CD14-positive monocyte (primary cell): ENCODE measurements at regions not wholly inside any gene's neighbourhood (a gene's known extent, or its start where the extent isn't known, plus 50 kb on each side); places are given as distances from the start of the nearest gene placed in this dataset.

Source experiments
- DNase-seq, 3 donors: peaks; one replicate each; pipeline ENCODE4 v3.0.0-alpha.2; 2011 to 2022
- H2AFZ ChIP-seq: 2 replicates; pipeline ENCODE4 v1.6.0; 2012; ENCODE audit warnings: mild to moderate bottlenecking, low read depth, low read length, inconsistent platforms; ENCODE audit not compliant: insufficient read depth, poor library complexity, severe bottlenecking
- H3K27ac ChIP-seq, 2 donors: 1 replicate in 1 of 2; 2 replicates in 1 of 2; pipeline ENCODE4 v1.5.1; 2012 to 2013; ENCODE audit warnings: low read length in 2 of 2, control low read depth in 1 of 2, inconsistent platforms in 1 of 2, low read depth in 1 of 2, mild to moderate bottlenecking in 1 of 2
- H3K27me3 ChIP-seq, 2 donors: one replicate each; pipeline versions ENCODE4 v1.6.0 to v1.6.1; 2011 to 2013; ENCODE audit warnings: low read length in 2 of 2; ENCODE audit not compliant: control insufficient read depth in 2 of 2, insufficient read depth in 2 of 2
- H3K36me3 ChIP-seq, 2 donors: replicated peaks in 1 of 2; 1 replicate in 1 of 2; 2 replicates in 1 of 2; pipeline versions ENCODE4 v1.5.1 to v1.6.1; 2012 to 2013; ENCODE audit warnings: low read length in 2 of 2, control low read depth in 1 of 2, inconsistent platforms in 1 of 2, mild to moderate bottlenecking in 1 of 2; ENCODE audit not compliant: insufficient read depth in 2 of 2, control insufficient read depth in 1 of 2
- H3K4me1 ChIP-seq, 2 donors: 1 replicate in 1 of 2; 2 replicates in 1 of 2; pipeline versions ENCODE4 v1.5.1 to v1.6.1; 2012 to 2013; ENCODE audit warnings: low read length in 2 of 2, control low read depth in 1 of 2, inconsistent platforms in 1 of 2, mild to moderate bottlenecking in 1 of 2, moderate library complexity in 1 of 2; ENCODE audit not compliant: insufficient read depth in 2 of 2, control insufficient read depth in 1 of 2
- H3K4me2 ChIP-seq: replicated peaks from 2 replicates; pipeline ENCODE3; 2012; ENCODE audit warnings: low read length, moderate library complexity, mild to moderate bottlenecking; ENCODE audit not compliant: poor library complexity, severe bottlenecking; ENCODE audit errors: extremely low read depth
- H3K4me3 ChIP-seq, 3 experiments: fragments of 200-600 bp in 1 of 3; sonication (generic) in 1 of 3; replicated peaks in 1 of 3; 1 replicate in 2 of 3; 2 replicates in 1 of 3; pipeline ENCODE4 v1.5.1; 2011 to 2013; ENCODE audit warnings: low read length in 3 of 3, mild to moderate bottlenecking in 3 of 3, control low read depth in 2 of 3, low read depth in 2 of 3, inconsistent platforms in 1 of 3, moderate library complexity in 1 of 3
- H3K79me2 ChIP-seq: 2 replicates; pipeline ENCODE4 v1.6.0; 2012; ENCODE audit warnings: mild to moderate bottlenecking, control low read depth, inconsistent platforms, low read length, moderate library complexity; ENCODE audit not compliant: insufficient read depth
- H3K9ac ChIP-seq: 2 replicates; pipeline ENCODE4 v1.6.0; 2017; ENCODE audit warnings: low read length, mild to moderate bottlenecking; ENCODE audit not compliant: insufficient read depth, poor library complexity, severe bottlenecking
- H3K9me3 ChIP-seq, 2 donors: replicated peaks in 1 of 2; 1 replicate in 1 of 2; 2 replicates in 1 of 2; pipeline versions ENCODE4 v1.5.1 to v1.6.1; 2012 to 2013; ENCODE audit warnings: low read length in 2 of 2, control low read depth in 1 of 2; ENCODE audit not compliant: control insufficient read depth in 1 of 2, insufficient read depth in 1 of 2
- H4K20me1 ChIP-seq: 2 replicates; pipeline ENCODE4 v1.6.0; 2012; ENCODE audit warnings: mild to moderate bottlenecking, low read length, control low read depth, moderate library complexity; ENCODE audit not compliant: insufficient read depth
- H3K27ac Mint-ChIP-seq, 7 donors: one replicate each; pipeline ENCODE4 v1.8.0; 2020; ENCODE audit warnings: mild to moderate bottlenecking in 7 of 7, mixed read lengths in 7 of 7, moderate library complexity in 6 of 7, inconsistent platforms in 2 of 7
- H3K27me3 Mint-ChIP-seq, 3 donors: one replicate each; pipeline ENCODE4 v1.8.0; 2021 to 2022; ENCODE audit warnings: low read depth in 3 of 3, mild to moderate bottlenecking in 3 of 3, mixed read lengths in 3 of 3, moderate library complexity in 3 of 3, inconsistent platforms in 1 of 3
- H3K36me3 Mint-ChIP-seq, 2 donors: one replicate each; pipeline ENCODE4 v1.8.0; 2020; ENCODE audit warnings: mixed read lengths in 2 of 2, inconsistent platforms in 1 of 2, mild to moderate bottlenecking in 1 of 2
- H3K4me1 Mint-ChIP-seq: one replicate; pipeline ENCODE4 v1.8.0; 2020; ENCODE audit warnings: mild to moderate bottlenecking, mixed read lengths
- H3K4me3 Mint-ChIP-seq, 2 donors: one replicate each; pipeline ENCODE4 v1.8.0; 2020; ENCODE audit warnings: mild to moderate bottlenecking in 2 of 2, mixed read lengths in 2 of 2, moderate library complexity in 1 of 2
- H3K9me3 Mint-ChIP-seq, 7 donors: one replicate each; pipeline ENCODE4 v1.8.0; 2020 to 2022; ENCODE audit warnings: mixed read lengths in 7 of 7, mild to moderate bottlenecking in 6 of 7, moderate library complexity in 6 of 7, inconsistent platforms in 2 of 7
- CTCF ChIP-seq: fragments of 200-600 bp; IDR thresholded peaks from one replicate; pipeline ENCODE4 v1.8.0; 2022; ENCODE audit warnings: antibody characterized with exemption, mild to moderate bottlenecking
- WGBS: methylation state at CpG from one replicate; pipeline ENCODE4 v1.1.5; 2013; ENCODE audit warnings: missing lambda C conversion rate; ENCODE audit not compliant: insufficient coverage; 5-methylcytosine and 5-hydroxymethylcytosine counted together
- intact Hi-C, 2 donors: fragments of 100-400 bp; cut with micrococcal nuclease; formaldehyde crosslinking; loops; one replicate each; pipeline versions ENCODE4 v1.15.0 to v1.15.1; 2023

DNA sequence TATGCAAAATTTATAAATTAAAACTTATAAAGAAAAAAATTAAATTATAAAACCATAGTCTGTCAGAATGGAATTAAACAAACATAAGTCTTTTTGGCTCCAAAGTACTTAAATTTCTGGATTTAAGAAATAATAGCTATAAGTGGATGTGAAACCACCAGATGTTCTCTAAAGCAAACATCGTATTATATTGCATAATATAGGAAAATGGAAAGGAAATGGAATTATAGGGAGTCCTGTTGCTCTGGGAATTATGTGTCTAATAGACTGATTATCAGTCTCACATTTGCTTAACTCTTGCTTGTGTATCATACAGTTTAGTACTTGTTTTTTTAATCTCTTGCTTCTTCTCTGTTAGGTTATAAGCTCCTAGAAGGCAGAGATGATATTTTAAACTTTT is 819.2 kb downstream of the RAPGEF2 start:
- no peaks in the 10 kb centered on the region for H3K27me3 ChIP-seq
- Mint-ChIP-seq H3K4me3 (no peak overlapping the region), H3K27me3 (no peaks in the 10 kb centered on the region), H3K36me3 (no peaks in the 10 kb centered on the region), H3K4me1 (no peaks in the 10 kb centered on the region), H3K27ac (no peak overlapping the region), H3K9me3 (peaks cover 2 to 22% (median 14%) of the 10 kb centered on the region in 7 donors)
- no peak overlapping the region for H3K27ac ChIP-seq
- no CpG with 5 or more reads among the region's 1 CpG for WGBS
- no peaks in the 10 kb centered on the region for H3K4me1 ChIP-seq
- H3K4me3 ChIP-seq, result no peak overlapping the region
- peaks cover 15 to 16% of the 10 kb centered on the region in 2 donors for H3K9me3 ChIP-seq
- no peaks in the 10 kb centered on the region for H3K36me3 ChIP-seq
- no peak overlapping the region for H3K4me2 ChIP-seq
- TF ChIP-seq CTCF, result no peak
- no peak overlapping the region for H3K9ac ChIP-seq
- H4K20me1 ChIP-seq, result no peaks in the 10 kb centered on the region
- H3K79me2 ChIP-seq, result no peaks in the 10 kb centered on the region
- no peak for DNase-seq
- H2AFZ ChIP-seq, result no peak overlapping the region
- intact Hi-C loops, result no loop called here

GRCh38 chr4:159925770-159926169 is 822.9 kb downstream of the RAPGEF2 start:
- H3K27me3 ChIP-seq, result no peaks in the 10 kb centered on the region
- intact Hi-C loops, result no loop called here
- Mint-ChIP-seq H3K27me3 (no peaks in the 10 kb centered on the region), H3K9me3 (peaks cover 2 to 24% (median 17%) of the 10 kb centered on the region in 7 donors), H3K36me3 (no peaks in the 10 kb centered on the region), H3K4me3 (no peak overlapping the region), H3K4me1 (no peaks in the 10 kb centered on the region), H3K27ac (no peak overlapping the region)
- no peak overlapping the region for H2AFZ ChIP-seq
- H3K79me2 ChIP-seq, result no peaks in the 10 kb centered on the region
- H3K4me1 ChIP-seq, result no peaks in the 10 kb centered on the region
- no peak overlapping the region for H3K4me2 ChIP-seq
- H3K9me3 ChIP-seq, result peaks cover 19% of the 10 kb centered on the region in 2 donors
- H3K36me3 ChIP-seq, result no peaks in the 10 kb centered on the region
- 86% methylated on average over 3 of the region's 3 CpGs for WGBS
- H3K9ac ChIP-seq, result no peak overlapping the region
- H3K4me3 ChIP-seq, result no peak overlapping the region
- TF ChIP-seq CTCF, result no peak
- no peaks in the 10 kb centered on the region for H4K20me1 ChIP-seq
- DNase-seq, result no peak
- no peak overlapping the region for H3K27ac ChIP-seq
